ENCODE measurements at regions not wholly inside any gene's neighbourhood (a gene's known extent, or its start where the extent isn't known, plus 50 kb on each side); places are given as distances from the start of the nearest gene placed in this dataset.

DNA sequence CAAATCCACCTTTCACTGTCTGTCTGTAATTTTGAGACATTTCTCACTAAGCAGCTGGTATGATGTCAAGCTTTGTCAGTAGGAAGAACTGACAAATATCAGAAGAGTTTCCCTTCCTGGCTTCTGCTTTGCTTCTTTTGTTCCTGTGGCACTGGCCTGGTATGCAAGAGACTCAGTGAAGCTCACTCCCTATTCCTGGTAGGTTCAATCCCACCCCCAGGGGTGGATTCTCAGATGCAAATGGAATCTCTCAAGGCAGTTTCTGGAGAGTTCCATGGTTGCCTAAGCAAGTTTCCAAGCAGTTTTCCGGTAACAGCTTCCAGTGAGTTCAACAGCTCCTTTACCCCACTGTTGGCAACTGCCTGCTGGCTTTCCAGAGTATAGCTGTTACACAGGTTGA is 683.4 kb downstream of the PTPRC start:
- TF ChIP-seq GLIS3 (CRISPR knock-in tag; IDR thresholded peaks at IDR 0.05): no peak
- no peak for TF ChIP-seq ARNTL (CRISPR knock-in tag; IDR thresholded peaks at IDR 0.05; ENCODE audit: borderline replicate concordance, low read depth)
